A673 (cell line): ENCODE measurements at regions not wholly inside any gene's neighbourhood (a gene's known extent, or its start where the extent isn't known, plus 50 kb on each side); places are given as distances from the start of the nearest gene placed in this dataset.

Source experiments
- BruUV-seq: library from RNA; stranded (reverse); fragments of 400-500 nt; replicated peaks from 2 replicates; lab custom pipeline; 2021; lab: Mats Ljungman, UMichigan
- CTCF ChIA-PET: fragments of 300-600 bp; sonication (Branson Sonifier 250); formaldehyde crosslinking; loops from one replicate; lab custom pipeline; 2022; ENCODE audit warnings: antibody characterized with exemption; lab: Charles Lee
- POLR2A ChIA-PET: fragments of 300-600 bp; sonication (Branson Sonifier 250); formaldehyde crosslinking; loops from one replicate; lab custom pipeline; 2022; ENCODE audit warnings: antibody characterized with exemption; ENCODE audit not compliant: low non-redundant PET; lab: Charles Lee
- DNase-seq: peaks from one replicate; pipeline ENCODE4 v3.0.0-alpha.2; 2015; ENCODE audit warnings: low spot score
- H3K27ac ChIP-seq: fragments of 200-600 bp; sonication (generic); 2 replicates; pipeline ENCODE4 v1.5.1; 2016; ENCODE audit warnings: mixed run types, low read depth, mild to moderate bottlenecking, mixed read lengths, antibody characterized with exemption, low read length; ENCODE audit not compliant: poor library complexity, severe bottlenecking
- H3K27me3 ChIP-seq: fragments of 200-600 bp; sonication (generic); replicated peaks from 2 replicates; pipeline ENCODE4 v1.6.1; 2017; ENCODE audit warnings: mixed run types, low read depth, mild to moderate bottlenecking, mixed read lengths, antibody characterized with exemption, low read length; ENCODE audit not compliant: insufficient read depth, poor library complexity
- H3K36me3 ChIP-seq: fragments of 200-600 bp; sonication (generic); 2 replicates; pipeline ENCODE4 v1.6.1; 2016; ENCODE audit warnings: mixed run types, mild to moderate bottlenecking, mixed read lengths, antibody characterized with exemption, low read length; ENCODE audit not compliant: insufficient read depth, poor library complexity, severe bottlenecking
- H3K4me1 ChIP-seq: fragments of 200-600 bp; sonication (generic); 2 replicates; pipeline ENCODE4 v1.6.1; 2017; ENCODE audit warnings: mixed run types, mild to moderate bottlenecking, mixed read lengths, antibody characterized with exemption, low read length; ENCODE audit not compliant: insufficient read depth, poor library complexity, severe bottlenecking
- H3K4me3 ChIP-seq: fragments of 200-600 bp; sonication (generic); 2 replicates; pipeline ENCODE4 v1.5.1; 2016; ENCODE audit warnings: low read depth, mixed run types, mild to moderate bottlenecking, mixed read lengths, low read length; ENCODE audit not compliant: poor library complexity, severe bottlenecking
- H3K9me3 ChIP-seq: fragments of 200-600 bp; sonication (generic); 2 replicates; pipeline ENCODE4 v1.6.1; 2016; ENCODE audit warnings: mixed run types, low read depth, mild to moderate bottlenecking, mixed read lengths, antibody characterized with exemption, low read length; ENCODE audit not compliant: poor library complexity, severe bottlenecking
- EZH2 ChIP-seq: fragments of 200-600 bp; sonication (generic); IDR thresholded peaks from 2 replicates; pipeline ENCODE4 v1.6.1; 2017; ENCODE audit warnings: borderline replicate concordance, low read depth, mild to moderate bottlenecking, mixed read lengths, antibody characterized with exemption, low read length; ENCODE audit not compliant: poor library complexity, severe bottlenecking
- intact Hi-C: fragments of 100-400 bp; cut with micrococcal nuclease; formaldehyde crosslinking; loops from one replicate; pipeline ENCODE4 v1.10.0; 2022; ENCODE audit not compliant: unreplicated experiment
- TF ChIP-seq, protein P1 (sequence below): fragments of 300-800, 200-600 bp; sonication (generic); conservative IDR thresholded peaks from 2 replicates; pipeline ENCODE4 v1.5.1; 2017; ENCODE audit warnings: low read depth, mild to moderate bottlenecking, antibody characterized with exemption, low read length, moderate library complexity, mixed read lengths

DNA sequence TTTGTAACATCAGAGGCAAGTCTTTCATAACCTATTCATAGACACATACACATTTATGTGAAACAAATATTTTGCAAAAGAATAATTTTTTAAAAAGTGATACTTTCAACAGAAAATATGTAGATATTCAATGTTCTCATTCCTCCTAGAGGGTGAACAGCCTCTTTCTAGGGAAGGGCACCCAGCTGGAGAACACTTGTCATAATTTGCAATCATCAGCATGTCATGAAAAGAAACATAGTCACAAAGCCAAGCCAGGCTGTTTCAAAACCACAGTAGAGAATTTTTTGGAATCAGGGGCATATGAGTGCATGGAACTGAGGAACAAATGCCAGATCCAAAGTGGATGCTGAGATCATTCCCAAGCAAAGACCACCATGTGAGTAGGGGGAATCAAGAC, 406.9 kb upstream of the ADAMTS9 start:
- no peak for DNase-seq
- CTCF ChIA-PET, result no interaction called here
- H3K4me1 ChIP-seq, result no peaks in the 10 kb centered on the region
- no peaks in the 10 kb centered on the region for H3K9me3 ChIP-seq
- BruUV-seq, result no TSS peak
- no peaks in the 10 kb centered on the region for H3K27me3 ChIP-seq
- POLR2A ChIA-PET, result no interaction called here
- TF ChIP-seq EZH2, result no peak
- TF ChIP-seq, protein P1, sequence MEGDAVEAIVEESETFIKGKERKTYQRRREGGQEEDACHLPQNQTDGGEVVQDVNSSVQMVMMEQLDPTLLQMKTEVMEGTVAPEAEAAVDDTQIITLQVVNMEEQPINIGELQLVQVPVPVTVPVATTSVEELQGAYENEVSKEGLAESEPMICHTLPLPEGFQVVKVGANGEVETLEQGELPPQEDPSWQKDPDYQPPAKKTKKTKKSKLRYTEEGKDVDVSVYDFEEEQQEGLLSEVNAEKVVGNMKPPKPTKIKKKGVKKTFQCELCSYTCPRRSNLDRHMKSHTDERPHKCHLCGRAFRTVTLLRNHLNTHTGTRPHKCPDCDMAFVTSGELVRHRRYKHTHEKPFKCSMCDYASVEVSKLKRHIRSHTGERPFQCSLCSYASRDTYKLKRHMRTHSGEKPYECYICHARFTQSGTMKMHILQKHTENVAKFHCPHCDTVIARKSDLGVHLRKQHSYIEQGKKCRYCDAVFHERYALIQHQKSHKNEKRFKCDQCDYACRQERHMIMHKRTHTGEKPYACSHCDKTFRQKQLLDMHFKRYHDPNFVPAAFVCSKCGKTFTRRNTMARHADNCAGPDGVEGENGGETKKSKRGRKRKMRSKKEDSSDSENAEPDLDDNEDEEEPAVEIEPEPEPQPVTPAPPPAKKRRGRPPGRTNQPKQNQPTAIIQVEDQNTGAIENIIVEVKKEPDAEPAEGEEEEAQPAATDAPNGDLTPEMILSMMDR, result no peak
- no peak overlapping the region for H3K4me3 ChIP-seq
- intact Hi-C loops, result no loop called here
- no peak overlapping the region for H3K27ac ChIP-seq
- H3K36me3 ChIP-seq, result no peaks in the 10 kb centered on the region

DNA sequence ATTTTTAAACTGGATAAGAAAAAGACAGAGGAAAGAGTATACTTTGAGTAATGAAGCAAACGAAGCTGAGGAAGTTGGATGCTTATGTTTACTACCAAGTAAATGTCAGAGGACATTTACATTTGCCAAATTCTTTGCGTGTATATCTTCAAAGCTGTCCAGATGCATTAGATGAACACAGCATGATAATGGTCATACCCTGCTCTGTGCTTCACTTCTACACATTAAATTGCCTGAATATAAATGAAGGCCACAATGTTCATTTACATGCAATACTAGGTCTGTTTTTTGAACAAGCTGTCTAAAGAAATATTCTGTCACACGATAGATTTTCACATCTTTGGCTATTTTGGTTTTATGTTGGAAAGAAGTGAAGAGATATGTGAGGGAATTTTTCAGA, 405.8 kb upstream of the ADAMTS9 start:
- no TSS peak for BruUV-seq
- Histone ChIP-seq H3K9me3 (no peaks in the 10 kb centered on the region), H3K27ac (no peak overlapping the region), H3K36me3 (no peaks in the 10 kb centered on the region), H3K4me1 (no peaks in the 10 kb centered on the region), H3K27me3 (no peaks in the 10 kb centered on the region), H3K4me3 (no peak overlapping the region)
- no peak for DNase-seq
- TF ChIP-seq, protein P1, result no peak
- no peak for TF ChIP-seq EZH2
- intact Hi-C loops, result no loop called here
- POLR2A ChIA-PET, result no interaction called here
- CTCF ChIA-PET, result no interaction called here

DNA sequence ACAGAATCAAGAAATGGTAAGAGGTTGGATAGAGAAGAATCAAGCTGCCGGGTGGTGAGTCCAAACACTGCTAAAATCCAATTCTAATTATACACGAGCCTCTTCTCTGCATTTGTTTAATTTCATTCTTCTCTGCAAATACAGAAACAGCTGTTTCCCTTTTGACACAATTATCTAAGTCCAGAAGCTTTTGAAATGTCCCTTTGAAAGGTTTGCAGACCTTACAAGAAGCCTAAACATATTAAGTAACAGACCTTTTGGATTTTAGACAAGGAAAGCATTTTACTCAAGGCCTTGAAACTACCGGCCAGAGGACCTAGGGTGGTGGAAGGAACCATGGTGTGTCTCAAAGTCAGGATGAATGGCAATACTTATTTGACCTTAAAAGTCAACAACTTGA, 403.8 kb upstream of the ADAMTS9 start:
- TF ChIP-seq, protein P1, result no peak
- TF ChIP-seq EZH2, result no peak
- Histone ChIP-seq H3K9me3 (no peaks in the 10 kb centered on the region), H3K36me3 (no peaks in the 10 kb centered on the region), H3K4me3 (no peak overlapping the region), H3K27ac (no peak overlapping the region), H3K27me3 (no peaks in the 10 kb centered on the region), H3K4me1 (no peaks in the 10 kb centered on the region)
- CTCF ChIA-PET, result no interaction called here
- DNase-seq, result no peak
- no TSS peak for BruUV-seq
- POLR2A ChIA-PET, result no interaction called here
- intact Hi-C loops, result no loop called here
